ENCODE measurements at regions not wholly inside any gene's neighbourhood (a gene's known extent, or its start where the extent isn't known, plus 50 kb on each side); places are given as distances from the start of the nearest gene placed in this dataset.

DNA sequence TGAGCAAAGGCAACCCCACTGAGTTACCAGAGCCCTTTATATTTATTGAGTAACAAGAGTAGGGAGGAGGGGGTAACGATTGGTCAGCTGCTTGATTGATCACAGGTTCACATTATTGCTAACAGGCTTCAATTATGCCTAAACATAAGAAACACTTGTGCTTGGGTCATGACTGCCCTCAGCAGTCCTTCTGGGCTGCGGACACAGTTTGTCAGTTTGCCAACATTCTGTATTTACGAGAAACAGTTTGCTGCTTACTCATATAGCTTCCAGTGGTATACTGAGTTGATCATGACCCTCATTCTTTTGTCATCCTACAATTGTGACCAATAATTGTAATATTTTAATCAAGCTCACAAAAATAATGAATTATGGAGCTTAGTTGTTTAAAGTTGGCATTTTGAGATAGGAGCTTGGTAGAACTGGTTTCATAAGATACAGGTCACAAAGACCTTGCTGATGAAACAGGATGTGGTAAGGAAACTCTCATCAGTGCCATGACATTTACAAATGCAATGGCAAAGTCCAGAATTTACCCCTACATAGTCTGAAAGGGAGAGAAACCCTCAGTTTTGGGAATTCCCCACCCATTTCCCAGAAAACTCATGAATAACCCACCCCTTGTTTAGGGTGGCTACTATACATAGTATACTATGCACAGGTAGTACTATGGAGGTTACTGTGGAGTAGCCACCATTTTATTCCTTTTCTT is 1421.0 kb upstream of the FLRT2 start:
- Histone ChIP-seq H3K9me3 (no peaks in the 10 kb centered on the region), H3K27me3 (no peaks in the 10 kb centered on the region), H3K36me3 (no peaks in the 10 kb centered on the region), H3K4me3 (no peak overlapping the region), H3K4me1 (no peaks in the 10 kb centered on the region), H3K27ac (no peak overlapping the region)
- DNase-seq (ENCODE audit: low spot score in 2 of 2), result no peak
- TF ChIP-seq POLR2A (IDR thresholded peaks at IDR 0.05) (no peak), EP300 (IDR thresholded peaks at IDR 0.05) (no peak), POLR2AphosphoS5 (IDR thresholded peaks at IDR 0.05) (no peak)
- TF ChIP-seq, protein P1, sequence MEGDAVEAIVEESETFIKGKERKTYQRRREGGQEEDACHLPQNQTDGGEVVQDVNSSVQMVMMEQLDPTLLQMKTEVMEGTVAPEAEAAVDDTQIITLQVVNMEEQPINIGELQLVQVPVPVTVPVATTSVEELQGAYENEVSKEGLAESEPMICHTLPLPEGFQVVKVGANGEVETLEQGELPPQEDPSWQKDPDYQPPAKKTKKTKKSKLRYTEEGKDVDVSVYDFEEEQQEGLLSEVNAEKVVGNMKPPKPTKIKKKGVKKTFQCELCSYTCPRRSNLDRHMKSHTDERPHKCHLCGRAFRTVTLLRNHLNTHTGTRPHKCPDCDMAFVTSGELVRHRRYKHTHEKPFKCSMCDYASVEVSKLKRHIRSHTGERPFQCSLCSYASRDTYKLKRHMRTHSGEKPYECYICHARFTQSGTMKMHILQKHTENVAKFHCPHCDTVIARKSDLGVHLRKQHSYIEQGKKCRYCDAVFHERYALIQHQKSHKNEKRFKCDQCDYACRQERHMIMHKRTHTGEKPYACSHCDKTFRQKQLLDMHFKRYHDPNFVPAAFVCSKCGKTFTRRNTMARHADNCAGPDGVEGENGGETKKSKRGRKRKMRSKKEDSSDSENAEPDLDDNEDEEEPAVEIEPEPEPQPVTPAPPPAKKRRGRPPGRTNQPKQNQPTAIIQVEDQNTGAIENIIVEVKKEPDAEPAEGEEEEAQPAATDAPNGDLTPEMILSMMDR (IDR thresholded peaks at IDR 0.05), result no peak
- 71% methylated on average over 3 of the region's 3 CpGs for WGBS

DNA sequence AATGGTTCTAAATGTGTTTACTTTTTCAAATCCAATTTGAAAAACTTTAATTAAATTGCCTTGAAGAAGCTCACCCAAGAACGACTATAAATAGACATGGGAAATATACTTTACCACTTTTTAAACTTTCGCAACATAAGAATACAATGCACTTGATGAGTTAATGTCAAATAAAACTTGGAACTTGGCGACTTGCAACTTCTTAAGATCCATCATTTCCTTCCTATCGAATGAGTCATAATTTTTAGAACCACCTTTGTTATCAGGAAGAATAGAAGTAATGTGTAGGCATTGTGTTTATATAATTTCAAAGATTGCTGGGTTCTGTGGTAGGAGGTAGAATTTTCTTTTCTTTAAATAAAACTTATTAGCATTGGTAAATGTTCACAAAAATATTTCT is 1417.4 kb upstream of the FLRT2 start:
- Histone ChIP-seq H3K36me3 (no peaks in the 10 kb centered on the region), H3K27ac (no peak overlapping the region), H3K27me3 (no peaks in the 10 kb centered on the region), H3K4me3 (no peak overlapping the region), H3K4me1 (no peaks in the 10 kb centered on the region), H3K9me3 (no peaks in the 10 kb centered on the region)
- TF ChIP-seq, protein P1 (IDR thresholded peaks at IDR 0.05), result no peak
- TF ChIP-seq POLR2AphosphoS5 (IDR thresholded peaks at IDR 0.05) (no peak), EP300 (IDR thresholded peaks at IDR 0.05) (no peak), POLR2A (IDR thresholded peaks at IDR 0.05) (no peak)
- no peak for DNase-seq (ENCODE audit: low spot score in 2 of 2)
- WGBS, result 65% methylated on average over 4 of the region's 4 CpGs

DNA sequence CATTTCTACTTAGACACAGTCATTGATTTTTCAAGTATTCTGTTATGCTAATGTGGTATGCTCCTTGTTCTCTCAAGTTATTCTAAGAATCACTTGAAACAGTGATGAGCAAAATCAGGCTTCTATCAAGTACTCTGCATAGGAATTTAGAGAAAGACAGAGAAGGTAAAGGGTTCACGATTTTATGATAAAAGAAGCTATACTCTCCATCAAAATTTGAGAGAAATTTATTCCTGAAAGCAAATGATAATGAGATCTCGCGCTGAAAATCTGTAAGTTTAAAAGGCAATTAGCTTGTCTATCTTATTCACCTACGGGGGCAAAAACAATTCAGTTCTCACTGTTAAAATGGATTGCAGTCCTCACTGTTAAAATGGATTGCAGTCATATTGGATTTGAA is 1404.3 kb upstream of the FLRT2 start:
- TF ChIP-seq EP300 (IDR thresholded peaks at IDR 0.05) (no peak), POLR2A (IDR thresholded peaks at IDR 0.05) (no peak), POLR2AphosphoS5 (IDR thresholded peaks at IDR 0.05) (no peak)
- TF ChIP-seq, protein P1 (IDR thresholded peaks at IDR 0.05), result no peak
- 80% methylated on average over 4 of the region's 4 CpGs for WGBS
- no peaks in the 10 kb centered on the region for H3K9me3 ChIP-seq
- no peaks in the 10 kb centered on the region for H3K4me1 ChIP-seq
- no peak for DNase-seq (ENCODE audit: low spot score in 2 of 2)
- no peak overlapping the region for H3K27ac ChIP-seq
- no peak overlapping the region for H3K4me3 ChIP-seq
- H3K36me3 ChIP-seq, result no peaks in the 10 kb centered on the region
- H3K27me3 ChIP-seq, result no peaks in the 10 kb centered on the region

DNA sequence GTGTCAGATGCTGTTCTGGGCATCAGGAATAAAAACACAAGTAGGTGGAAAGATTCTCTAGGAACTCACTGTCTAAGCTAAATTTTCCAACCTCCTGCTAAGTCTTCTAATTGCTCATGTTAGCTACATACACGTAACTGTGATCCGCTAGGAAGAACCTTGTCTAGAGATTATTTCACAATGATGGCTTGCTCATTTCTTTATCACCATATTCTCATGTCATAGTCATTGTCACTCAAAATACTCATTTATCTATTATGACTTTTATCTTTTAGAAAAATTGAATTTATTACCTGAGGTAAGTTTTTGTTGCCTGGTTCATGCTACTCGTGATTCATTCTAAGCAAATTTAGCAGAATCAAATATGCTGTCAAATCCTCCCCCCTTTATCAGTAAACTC is 1402.4 kb upstream of the FLRT2 start:
- H3K36me3 ChIP-seq, result no peaks in the 10 kb centered on the region
- TF ChIP-seq POLR2AphosphoS5 (IDR thresholded peaks at IDR 0.05) (no peak), POLR2A (IDR thresholded peaks at IDR 0.05) (no peak)
- H3K4me3 ChIP-seq, result no peak overlapping the region
- no peak for DNase-seq (ENCODE audit: low spot score in 2 of 2)
- no peaks in the 10 kb centered on the region for H3K9me3 ChIP-seq
- H3K4me1 ChIP-seq, result no peaks in the 10 kb centered on the region
- H3K27ac ChIP-seq, result no peak overlapping the region
- 79% methylated on average over 3 of the region's 3 CpGs for WGBS
- no peaks in the 10 kb centered on the region for H3K27me3 ChIP-seq

DNA sequence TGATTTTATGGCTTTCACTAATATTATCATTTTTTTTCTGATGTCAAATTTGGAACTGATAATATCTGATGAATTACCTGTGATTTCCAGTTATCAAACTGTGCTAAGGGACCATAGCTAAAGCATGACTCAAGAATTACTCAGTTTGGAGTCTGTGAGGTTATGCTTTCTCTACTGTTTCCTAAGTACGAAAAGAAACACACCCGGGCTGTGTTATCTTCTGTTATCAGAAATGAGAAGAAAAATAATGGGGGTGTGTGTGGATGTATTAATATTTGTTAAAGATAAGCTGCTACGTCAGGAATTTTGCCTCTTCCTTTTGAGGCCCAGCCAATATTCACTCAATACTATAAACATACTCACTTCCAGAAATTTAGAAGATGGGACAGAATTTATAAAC is 1401.9 kb upstream of the FLRT2 start:
- TF ChIP-seq POLR2AphosphoS5 (IDR thresholded peaks at IDR 0.05), result no peak
- TF ChIP-seq EP300 (IDR thresholded peaks at IDR 0.05), result no peak
- no peak for TF ChIP-seq POLR2A (IDR thresholded peaks at IDR 0.05)
- TF ChIP-seq, protein P1 (IDR thresholded peaks at IDR 0.05), result no peak
- H3K4me3 ChIP-seq, result no peak overlapping the region
- no peak overlapping the region for H3K27ac ChIP-seq
- no peaks in the 10 kb centered on the region for H3K27me3 ChIP-seq
- DNase-seq (ENCODE audit: low spot score in 2 of 2), result no peak
- no peaks in the 10 kb centered on the region for H3K4me1 ChIP-seq
- no peaks in the 10 kb centered on the region for H3K9me3 ChIP-seq
- no peaks in the 10 kb centered on the region for H3K36me3 ChIP-seq
- WGBS, result 52% methylated on average over 3 of the region's 3 CpGs

DNA sequence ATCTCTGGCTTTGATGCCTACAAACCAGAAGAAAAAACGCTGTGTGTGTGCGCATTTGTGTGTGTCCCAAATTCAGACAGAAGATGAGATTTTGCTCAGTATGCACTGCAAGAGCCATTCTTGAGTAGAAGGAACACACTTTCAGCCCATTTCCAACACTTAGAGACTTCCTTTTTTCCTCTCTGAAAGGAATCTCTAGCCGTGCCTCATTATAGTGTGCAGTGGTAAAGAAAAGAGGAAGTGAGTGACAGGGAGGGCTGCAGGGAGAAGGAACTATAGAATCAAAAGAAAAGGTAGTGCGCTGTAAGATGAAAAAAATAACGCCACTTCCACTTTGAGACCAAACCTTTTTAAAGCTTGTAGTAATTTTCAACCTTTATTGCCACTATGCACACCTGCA is 1400.9 kb upstream of the FLRT2 start:
- Histone ChIP-seq H3K4me3 (no peak overlapping the region), H3K27me3 (no peaks in the 10 kb centered on the region), H3K4me1 (no peaks in the 10 kb centered on the region), H3K36me3 (no peaks in the 10 kb centered on the region), H3K9me3 (no peaks in the 10 kb centered on the region), H3K27ac (no peak overlapping the region)
- WGBS, result 80% methylated on average over 5 of the region's 5 CpGs
- no peak for DNase-seq (ENCODE audit: low spot score in 2 of 2)
- TF ChIP-seq POLR2AphosphoS5 (IDR thresholded peaks at IDR 0.05) (no peak), EP300 (IDR thresholded peaks at IDR 0.05) (no peak), POLR2A (IDR thresholded peaks at IDR 0.05) (no peak)
- TF ChIP-seq, protein P1 (IDR thresholded peaks at IDR 0.05), result no peak
